ENCODE measurements at regions not wholly inside any gene's neighbourhood (a gene's known extent, or its start where the extent isn't known, plus 50 kb on each side); places are given as distances from the start of the nearest gene placed in this dataset.

GRCh38 chr4:140208921-140209320, 54.9 kb upstream of the MAML3 start:
- TF ChIP-seq CTCF (IDR thresholded peaks at IDR 0.05): no peak
- no peak for TF ChIP-seq EZH2 (IDR thresholded peaks at IDR 0.05; ENCODE audit: borderline replicate concordance, insufficient read depth, low read depth, low read length, poor library complexity, severe bottlenecking)

Data from B cell (primary cell).